ENCODE measurements at regions not wholly inside any gene's neighbourhood (a gene's known extent, or its start where the extent isn't known, plus 50 kb on each side); places are given as distances from the start of the nearest gene placed in this dataset.

GRCh38 chr18:10013621-10014543 lies 100.1 kb downstream of the VAPA start:
- TF ChIP-seq CTCF (IDR thresholded peaks at IDR 0.05; ENCODE audit: poor library complexity, severe bottlenecking) (no peak), EZH2 (IDR thresholded peaks at IDR 0.05; ENCODE audit: borderline replicate concordance, insufficient read depth, low read length, poor library complexity, severe bottlenecking) (no peak), MXI1 (conservative IDR thresholded peaks at IDR 0.05; ENCODE audit: poor library complexity, severe bottlenecking) (no peak), REST (IDR thresholded peaks at IDR 0.05; ENCODE audit: borderline replicate concordance) (no peak), SMC3 (conservative IDR thresholded peaks at IDR 0.05; ENCODE audit: poor library complexity) (no peak), TAF1 (IDR thresholded peaks at IDR 0.05; ENCODE audit: low read depth) (no peak), POLR2AphosphoS5 (IDR thresholded peaks at IDR 0.05) (no peak)
